ENCODE measurements at regions not wholly inside any gene's neighbourhood (a gene's known extent, or its start where the extent isn't known, plus 50 kb on each side); places are given as distances from the start of the nearest gene placed in this dataset.

DNA sequence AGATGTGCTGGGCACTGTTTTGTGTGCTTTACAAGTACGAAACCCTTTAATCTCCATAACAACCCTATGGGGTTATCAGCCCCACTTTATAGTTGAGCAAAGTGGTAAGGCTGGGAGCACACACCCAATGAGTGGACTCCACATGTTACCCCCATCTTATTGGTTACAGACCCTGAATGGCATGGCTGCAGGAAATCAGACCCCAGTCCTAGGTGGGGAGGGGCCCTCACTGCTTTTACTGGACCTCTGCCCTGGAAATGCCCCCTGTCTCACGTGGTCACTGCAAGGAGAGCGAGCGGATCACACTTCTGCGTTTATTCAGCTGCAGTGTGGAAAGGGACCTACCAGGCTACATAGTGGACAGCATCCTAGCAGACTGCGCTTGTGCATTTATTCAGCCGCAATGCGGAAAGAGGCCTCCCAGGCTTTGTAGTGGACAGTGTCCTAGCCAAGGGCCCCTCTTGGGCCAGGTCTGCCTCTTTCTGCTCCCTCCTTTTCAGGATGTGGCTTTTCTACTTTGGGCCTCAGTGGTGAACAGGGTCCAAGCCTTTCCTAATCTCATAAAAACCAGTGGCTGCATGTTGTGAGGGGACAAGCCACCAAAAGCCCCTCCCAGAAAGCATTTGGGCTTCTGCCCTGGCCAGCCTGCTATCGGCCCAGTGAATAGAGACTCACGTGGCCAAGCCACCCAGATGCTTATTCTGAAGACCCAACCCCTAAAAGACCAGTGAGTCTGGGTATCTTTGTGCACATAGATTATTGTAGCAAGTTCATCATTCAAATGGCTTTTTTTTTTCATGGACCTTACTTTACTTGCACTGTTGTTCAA, 405.7 kb upstream of the RNF32 start:
- TF ChIP-seq BHLHE40 (IDR thresholded peaks at IDR 0.05; ENCODE audit: low read depth, low read length) (no peak), NFE2L2 (IDR thresholded peaks at IDR 0.05; ENCODE audit: low read depth, low read length) (no peak), RCOR1 (IDR thresholded peaks at IDR 0.05; ENCODE audit: insufficient replicate concordance, low read length) (no peak), RAD21 (IDR thresholded peaks at IDR 0.05; ENCODE audit: low read length) (no peak), SMC3 (IDR thresholded peaks at IDR 0.05; ENCODE audit: low read depth, low read length) (no peak), POLR2A (IDR thresholded peaks at IDR 0.05; ENCODE audit: low read depth, low read length) (no peak), MXI1 (IDR thresholded peaks at IDR 0.05; ENCODE audit: borderline replicate concordance, low read depth, low read length) (no peak), CEBPB (IDR thresholded peaks at IDR 0.05; ENCODE audit: low read depth, low read length) (no peak), FOS (IDR thresholded peaks at IDR 0.05; ENCODE audit: low read depth, low read length) (no peak), MAFK (IDR thresholded peaks at IDR 0.05; ENCODE audit: low read depth, low read length) (no peak), RFX5 (IDR thresholded peaks at IDR 0.05; ENCODE audit: low read depth, low read length) (no peak)
- TF ChIP-seq, protein P1, sequence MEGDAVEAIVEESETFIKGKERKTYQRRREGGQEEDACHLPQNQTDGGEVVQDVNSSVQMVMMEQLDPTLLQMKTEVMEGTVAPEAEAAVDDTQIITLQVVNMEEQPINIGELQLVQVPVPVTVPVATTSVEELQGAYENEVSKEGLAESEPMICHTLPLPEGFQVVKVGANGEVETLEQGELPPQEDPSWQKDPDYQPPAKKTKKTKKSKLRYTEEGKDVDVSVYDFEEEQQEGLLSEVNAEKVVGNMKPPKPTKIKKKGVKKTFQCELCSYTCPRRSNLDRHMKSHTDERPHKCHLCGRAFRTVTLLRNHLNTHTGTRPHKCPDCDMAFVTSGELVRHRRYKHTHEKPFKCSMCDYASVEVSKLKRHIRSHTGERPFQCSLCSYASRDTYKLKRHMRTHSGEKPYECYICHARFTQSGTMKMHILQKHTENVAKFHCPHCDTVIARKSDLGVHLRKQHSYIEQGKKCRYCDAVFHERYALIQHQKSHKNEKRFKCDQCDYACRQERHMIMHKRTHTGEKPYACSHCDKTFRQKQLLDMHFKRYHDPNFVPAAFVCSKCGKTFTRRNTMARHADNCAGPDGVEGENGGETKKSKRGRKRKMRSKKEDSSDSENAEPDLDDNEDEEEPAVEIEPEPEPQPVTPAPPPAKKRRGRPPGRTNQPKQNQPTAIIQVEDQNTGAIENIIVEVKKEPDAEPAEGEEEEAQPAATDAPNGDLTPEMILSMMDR (conservative IDR thresholded peaks at IDR 0.05; ENCODE audit: low read depth, low read length) = no peak
- TF ChIP-seq, protein P2, sequence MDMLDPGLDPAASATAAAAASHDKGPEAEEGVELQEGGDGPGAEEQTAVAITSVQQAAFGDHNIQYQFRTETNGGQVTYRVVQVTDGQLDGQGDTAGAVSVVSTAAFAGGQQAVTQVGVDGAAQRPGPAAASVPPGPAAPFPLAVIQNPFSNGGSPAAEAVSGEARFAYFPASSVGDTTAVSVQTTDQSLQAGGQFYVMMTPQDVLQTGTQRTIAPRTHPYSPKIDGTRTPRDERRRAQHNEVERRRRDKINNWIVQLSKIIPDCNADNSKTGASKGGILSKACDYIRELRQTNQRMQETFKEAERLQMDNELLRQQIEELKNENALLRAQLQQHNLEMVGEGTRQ (IDR thresholded peaks at IDR 0.05; ENCODE audit: low read depth, low read length) = no peak
- TF ChIP-seq, protein P3, sequence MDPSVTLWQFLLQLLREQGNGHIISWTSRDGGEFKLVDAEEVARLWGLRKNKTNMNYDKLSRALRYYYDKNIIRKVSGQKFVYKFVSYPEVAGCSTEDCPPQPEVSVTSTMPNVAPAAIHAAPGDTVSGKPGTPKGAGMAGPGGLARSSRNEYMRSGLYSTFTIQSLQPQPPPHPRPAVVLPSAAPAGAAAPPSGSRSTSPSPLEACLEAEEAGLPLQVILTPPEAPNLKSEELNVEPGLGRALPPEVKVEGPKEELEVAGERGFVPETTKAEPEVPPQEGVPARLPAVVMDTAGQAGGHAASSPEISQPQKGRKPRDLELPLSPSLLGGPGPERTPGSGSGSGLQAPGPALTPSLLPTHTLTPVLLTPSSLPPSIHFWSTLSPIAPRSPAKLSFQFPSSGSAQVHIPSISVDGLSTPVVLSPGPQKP (IDR thresholded peaks at IDR 0.05; ENCODE audit: borderline replicate concordance, low read depth, low read length) = no peak
